ENCODE measurements at regions not wholly inside any gene's neighbourhood (a gene's known extent, or its start where the extent isn't known, plus 50 kb on each side); places are given as distances from the start of the nearest gene placed in this dataset.

- Histone ChIP-seq H3K56ac (replicated peaks; ENCODE audit: insufficient read length, low read depth, low read length) (no peak overlapping the region), H3K9me3 (ENCODE audit: insufficient read depth in 2 of 2, low read depth in 1 of 2, low read length in 1 of 2) (peaks cover 20 to 22% of the 10 kb centered on the region in 2 experiments), H4K20me1 (replicated peaks in 1 of 2; ENCODE audit: control insufficient read depth in 1 of 2, insufficient read depth in 2 of 2, low read length in 2 of 2) (no peaks in the 10 kb centered on the region), H3K14ac (ENCODE audit: insufficient read length) (no peak overlapping the region), H2AK5ac (ENCODE audit: low read depth, low read length) (no peak overlapping the region), H3K4me1 (replicated peaks in 1 of 4; ENCODE audit: control insufficient read depth in 3 of 4, insufficient read depth in 4 of 4, low read length in 3 of 4) (no peaks in the 10 kb centered on the region), H3K9ac (replicated peaks in 1 of 4; ENCODE audit: extremely low read depth in 1 of 4, low read depth in 3 of 4, low read length in 3 of 4) (no peak overlapping the region), H2BK12ac (ENCODE audit: low read depth, low read length) (no peak overlapping the region), H3K4me2 (ENCODE audit: insufficient read depth in 1 of 2, low read depth in 2 of 2, low read length in 2 of 2) (no peak overlapping the region), H2BK5ac (ENCODE audit: low read depth, low read length) (no peak overlapping the region), H4K91ac (replicated peaks; ENCODE audit: insufficient read length, low read length) (no peak overlapping the region), H3K27me3 (replicated peaks in 1 of 4; ENCODE audit: control insufficient read depth in 3 of 4, extremely low read depth in 1 of 4, insufficient read depth in 3 of 4, low read length in 3 of 4) (no peaks in the 10 kb centered on the region), H3K79me1 (ENCODE audit: low read depth, low read length) (no peaks in the 10 kb centered on the region), H4K5ac (ENCODE audit: insufficient read length, low read depth, low read length) (no peak overlapping the region), H2BK15ac (ENCODE audit: low read length) (no peak overlapping the region), H3K23ac (ENCODE audit: insufficient read length) (no peak overlapping the region), H2BK120ac (replicated peaks; ENCODE audit: low read depth, low read length) (no peak overlapping the region), H2AFZ (ENCODE audit: low read length) (no peak overlapping the region), H2BK20ac (ENCODE audit: low read length) (no peak overlapping the region), H4K8ac (ENCODE audit: extremely low read depth, insufficient read depth, low read length) (no peak overlapping the region), H3K4ac (replicated peaks; ENCODE audit: insufficient read length, low read depth, low read length) (no peak overlapping the region), H3K4me3 (ENCODE audit: extremely low read depth in 1 of 4, insufficient read depth in 2 of 4, low read depth in 3 of 4, low read length in 4 of 4) (no peak overlapping the region), H3K18ac (ENCODE audit: extremely low read depth, low read length) (no peak overlapping the region), H3K23me2 (ENCODE audit: low read depth, low read length) (no peaks in the 10 kb centered on the region), H3K27ac (ENCODE audit: low read depth, low read length) (no peak overlapping the region), H3K36me3 (ENCODE audit: control insufficient read depth in 2 of 4, insufficient read depth in 4 of 4, low read length in 3 of 4) (no peaks in the 10 kb centered on the region), H3K79me2 (ENCODE audit: control insufficient read depth in 1 of 2, insufficient read depth in 2 of 2, low read length in 2 of 2) (no peaks in the 10 kb centered on the region)
- WGBS, 2 experiments (ENCODE audit: extremely low coverage in 1 of 2, insufficient coverage in 1 of 2, insufficient read length in 1 of 2, insufficient replicate concordance in 2 of 2, low coverage in 1 of 2, low lambda C conversion rate in 2 of 2, missing lambda C conversion rate in 1 of 2) = 50% methylated on average over 1 of the region's 1 CpG; no CpG with 5 or more reads in 1 of the 2 experiments
- CTCF ChIA-PET (ENCODE audit: partially characterized antibody) = interaction anchor here (0.8 to 3.0 kb wide), 6 partner anchors 17 to 728 kb away, joined by 3 to 11 read pairs (median 4); no protein-coding TSS in a partner anchor
- POLR2A ChIA-PET (ENCODE audit: partially characterized antibody) = no interaction called here
- TF ChIP-seq SP4 (IDR thresholded peaks at IDR 0.05; ENCODE audit: low read length) = no peak
- TF ChIP-seq SUZ12 (IDR thresholded peaks at IDR 0.05; ENCODE audit: low read length) = no peak
- TF ChIP-seq EP300 (IDR thresholded peaks at IDR 0.05; ENCODE audit: borderline replicate concordance in 1 of 2, low read depth in 2 of 2, low read length in 2 of 2) = no peak
- no peak for TF ChIP-seq MAX (IDR thresholded peaks at IDR 0.05)
- TF ChIP-seq POU5F1 (IDR thresholded peaks at IDR 0.05; ENCODE audit: low read depth, low read length) = no peak
- no peak for TF ChIP-seq RAD21 (IDR thresholded peaks at IDR 0.05 in 1 of 2, conservative IDR thresholded peaks at IDR 0.05 in 1 of 2; ENCODE audit: low read depth in 2 of 2, low read length in 2 of 2)
- TF ChIP-seq GABPA (IDR thresholded peaks at IDR 0.05; ENCODE audit: borderline replicate concordance, insufficient read depth, low read length) = no peak
- TF ChIP-seq EGR1 (IDR thresholded peaks at IDR 0.05; ENCODE audit: borderline replicate concordance, low read depth, low read length) = no peak
- no peak for TF ChIP-seq NRF1 (IDR thresholded peaks at IDR 0.05; ENCODE audit: low read depth, low read length)
- no peak for TF ChIP-seq RNF2 (IDR thresholded peaks at IDR 0.05; ENCODE audit: borderline replicate concordance, low read depth, low read length, missing control alignments, poor library complexity, severe bottlenecking)
- no peak for TF ChIP-seq SIRT6 (IDR thresholded peaks at IDR 0.05; ENCODE audit: low read length)
- DNase-seq (ENCODE audit: low read depth in 1 of 2, low spot score in 2 of 2) = no peak
- no peak for FAIRE-seq
Observed at GRCh38 chr3:104629038-104629437, 737.7 kb upstream of the ALCAM start.
